Activated T-helper 17 cell treated with anti-CD3 and anti-CD28 coated beads, Interleukin-2, amount 50 U/mL, for 72 hours (primary cell): ENCODE measurements at regions not wholly inside any gene's neighbourhood (a gene's known extent, or its start where the extent isn't known, plus 50 kb on each side); places are given as distances from the start of the nearest gene placed in this dataset.

Source experiments
- ATAC-seq: fragments of 150-1000 bp; cut with Tn5 transposase; replicated peaks from 2 replicates; pipeline ENCODE4 v1.10.0; 2021; ENCODE audit warnings: mild to moderate bottlenecking, moderate library complexity
- H3K27ac Mint-ChIP-seq: one replicate; pipeline ENCODE4 v1.8.0; 2022; ENCODE audit warnings: mixed read lengths
- H3K27me3 Mint-ChIP-seq: one replicate; pipeline ENCODE4 v1.8.0; 2022; ENCODE audit warnings: mixed read lengths
- H3K36me3 Mint-ChIP-seq: one replicate; pipeline ENCODE4 v1.8.0; 2022; ENCODE audit warnings: low read depth, mild to moderate bottlenecking, mixed read lengths
- H3K4me1 Mint-ChIP-seq: one replicate; pipeline ENCODE4 v1.8.0; 2022; ENCODE audit warnings: mixed read lengths
- H3K4me3 Mint-ChIP-seq: one replicate; pipeline ENCODE4 v1.8.0; 2022; ENCODE audit warnings: mild to moderate bottlenecking, mixed read lengths
- H3K9me3 Mint-ChIP-seq: one replicate; pipeline ENCODE4 v1.8.0; 2022; ENCODE audit warnings: mixed read lengths

DNA sequence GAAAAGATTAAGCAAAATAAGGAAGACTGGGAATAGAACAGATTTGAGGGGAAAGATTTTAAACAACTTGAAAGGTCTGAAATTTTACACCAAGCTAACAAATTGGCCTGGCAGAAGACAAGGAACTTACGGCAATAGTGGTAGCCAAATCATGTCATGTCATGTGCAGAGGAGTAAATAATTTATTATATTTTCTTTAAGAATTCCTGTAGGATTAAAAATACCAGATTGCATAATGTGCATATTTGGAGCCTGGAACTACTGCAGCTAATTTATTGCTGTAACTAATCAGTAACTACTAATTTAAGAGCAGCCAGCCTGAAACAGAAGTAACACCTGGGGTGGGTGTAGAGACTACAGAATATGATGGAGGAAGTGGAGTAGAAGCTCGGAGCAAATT is 334.3 kb downstream of the TGFB2 start:
- no peaks in the 10 kb centered on the region for H3K4me1 Mint-ChIP-seq
- ATAC-seq, result no peak
- H3K36me3 Mint-ChIP-seq, result no peaks in the 10 kb centered on the region
- H3K9me3 Mint-ChIP-seq, result no peaks in the 10 kb centered on the region
- no peaks in the 10 kb centered on the region for H3K27me3 Mint-ChIP-seq
- H3K27ac Mint-ChIP-seq, result no peak overlapping the region
- no peak overlapping the region for H3K4me3 Mint-ChIP-seq

DNA sequence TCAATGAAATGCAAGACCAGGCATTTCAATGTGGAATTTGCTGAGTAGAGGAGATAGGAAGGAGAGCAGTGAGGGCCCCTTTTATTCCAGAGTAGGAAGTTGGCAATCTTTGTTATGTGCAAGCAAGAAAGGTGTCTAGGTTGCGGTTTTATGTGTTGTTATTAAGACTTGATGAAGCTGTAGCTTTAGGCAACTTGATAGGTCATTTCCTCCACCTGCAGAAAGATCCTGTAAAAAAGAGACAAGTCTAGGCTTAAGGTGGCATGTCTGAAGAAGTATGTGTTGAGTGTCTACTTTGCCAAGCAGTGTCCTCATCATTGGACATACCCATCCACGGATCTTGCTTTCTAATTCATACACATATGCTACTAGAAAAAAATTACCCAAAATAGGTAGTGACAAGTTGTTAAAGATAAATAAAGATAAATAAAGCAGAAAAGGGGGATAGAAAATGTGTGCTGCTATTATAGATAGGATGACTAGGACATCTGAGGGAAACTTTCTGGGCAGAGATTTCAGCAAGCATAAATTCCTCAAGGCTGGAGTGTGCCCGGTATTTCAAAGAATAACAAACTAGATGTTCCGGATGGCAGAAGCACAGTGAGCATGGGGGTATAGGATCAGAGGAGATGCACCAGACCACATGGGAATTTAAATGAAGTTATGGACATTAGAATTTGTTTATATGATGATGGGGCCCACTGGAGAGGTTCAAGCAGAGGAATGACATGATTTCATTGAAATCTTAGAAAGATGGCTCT is 335.0 kb downstream of the TGFB2 start:
- H3K9me3 Mint-ChIP-seq, result no peaks in the 10 kb centered on the region
- H3K4me3 Mint-ChIP-seq, result no peak overlapping the region
- no peak for ATAC-seq
- H3K36me3 Mint-ChIP-seq, result no peaks in the 10 kb centered on the region
- H3K27me3 Mint-ChIP-seq, result no peaks in the 10 kb centered on the region
- no peaks in the 10 kb centered on the region for H3K4me1 Mint-ChIP-seq
- H3K27ac Mint-ChIP-seq, result no peak overlapping the region

DNA sequence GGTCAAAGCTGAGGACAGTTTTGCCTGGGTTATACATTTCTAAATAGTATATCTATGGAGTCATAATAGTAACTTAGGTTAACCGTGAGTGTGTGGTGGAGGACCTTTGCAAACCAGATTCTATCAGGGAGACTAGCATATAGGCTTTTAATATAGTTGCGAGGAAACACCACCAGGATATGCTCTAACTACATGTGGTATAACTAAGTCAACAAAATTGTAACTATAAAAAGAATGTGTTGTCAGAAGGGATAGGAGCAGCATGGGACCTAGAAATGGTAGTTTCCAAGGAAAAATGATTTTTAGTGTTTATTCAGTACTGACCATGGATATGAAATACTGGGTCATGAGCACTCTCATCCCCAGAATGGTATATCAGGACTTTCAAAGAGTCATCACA is 338.1 kb downstream of the TGFB2 start:
- Mint-ChIP-seq H3K27me3 (no peaks in the 10 kb centered on the region), H3K4me1 (no peaks in the 10 kb centered on the region), H3K27ac (no peak overlapping the region), H3K36me3 (no peaks in the 10 kb centered on the region), H3K9me3 (no peaks in the 10 kb centered on the region), H3K4me3 (no peak overlapping the region)
- ATAC-seq, result no peak

DNA sequence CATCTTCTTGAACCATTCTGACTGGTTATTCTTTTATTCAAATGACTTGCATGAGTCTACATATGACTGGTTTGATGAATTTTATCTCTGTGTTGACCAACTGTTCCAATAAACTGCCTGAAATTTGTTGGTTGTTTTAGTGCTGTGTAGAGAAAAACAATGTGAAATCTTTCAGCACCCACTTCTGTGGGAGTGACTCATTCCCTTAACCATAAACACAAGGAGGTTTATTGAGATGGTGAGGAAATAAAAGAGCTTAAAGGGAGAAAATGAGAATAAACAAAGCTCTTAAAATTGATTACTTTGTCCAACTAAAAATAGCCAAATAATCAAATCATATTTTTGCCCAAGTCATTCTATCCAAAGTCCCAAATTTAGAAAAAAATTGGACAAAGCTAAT is 341.1 kb downstream of the TGFB2 start:
- Mint-ChIP-seq H3K4me1 (no peaks in the 10 kb centered on the region), H3K27ac (no peak overlapping the region), H3K36me3 (no peaks in the 10 kb centered on the region), H3K9me3 (no peaks in the 10 kb centered on the region), H3K4me3 (no peak overlapping the region), H3K27me3 (no peaks in the 10 kb centered on the region)
- no peak for ATAC-seq

DNA sequence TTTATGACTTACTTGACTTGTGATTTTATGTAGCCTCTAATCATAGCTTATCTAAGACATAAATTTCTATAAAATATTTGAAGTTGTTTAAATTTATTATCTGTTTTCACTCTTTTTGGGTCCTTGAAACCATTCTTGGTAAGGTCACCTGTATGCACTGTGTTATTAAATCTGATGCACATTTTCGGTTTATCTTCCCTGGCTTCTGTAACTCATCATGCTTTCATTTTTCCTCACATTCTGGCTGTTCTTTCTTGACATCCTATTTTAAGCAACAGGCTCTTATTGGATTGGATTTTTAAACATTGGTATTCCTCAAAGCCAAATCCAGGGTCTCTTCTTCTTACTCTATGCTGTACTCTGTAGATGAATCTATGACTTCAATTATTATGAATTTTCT is 341.6 kb downstream of the TGFB2 start:
- no peak for ATAC-seq

DNA sequence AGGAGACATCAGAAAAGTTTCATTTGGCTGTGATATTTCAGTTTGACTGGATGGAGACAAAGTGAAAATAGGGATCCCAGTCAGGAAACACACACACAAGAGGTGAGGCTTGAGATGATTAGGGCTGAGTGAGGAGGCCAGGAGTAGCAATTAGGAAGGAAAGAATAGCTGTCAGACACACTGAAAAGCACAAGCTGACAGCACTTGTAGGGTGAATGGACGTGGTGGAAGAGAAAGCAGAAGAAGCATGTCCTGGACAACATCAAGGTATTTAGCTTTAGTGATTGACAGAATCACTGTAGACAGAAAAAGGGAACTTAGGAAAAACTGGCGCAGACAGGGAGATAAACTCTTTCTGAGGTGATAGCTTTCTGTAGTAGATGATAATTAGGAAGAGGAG is 347.7 kb downstream of the TGFB2 start:
- no peaks in the 10 kb centered on the region for H3K9me3 Mint-ChIP-seq
- H3K4me3 Mint-ChIP-seq, result no peak overlapping the region
- H3K27me3 Mint-ChIP-seq, result no peaks in the 10 kb centered on the region
- no peaks in the 10 kb centered on the region for H3K36me3 Mint-ChIP-seq
- no peaks in the 10 kb centered on the region for H3K4me1 Mint-ChIP-seq
- no peak for ATAC-seq
- no peak overlapping the region for H3K27ac Mint-ChIP-seq

More for the DNA sequence above, 341.6 kb downstream of the TGFB2 start:
- Mint-ChIP-seq H3K4me3 (no peak overlapping the region), H3K27me3 (no peaks in the 10 kb centered on the region), H3K36me3 (no peaks in the 10 kb centered on the region), H3K9me3 (no peaks in the 10 kb centered on the region), H3K4me1 (no peaks in the 10 kb centered on the region), H3K27ac (no peak overlapping the region)

DNA sequence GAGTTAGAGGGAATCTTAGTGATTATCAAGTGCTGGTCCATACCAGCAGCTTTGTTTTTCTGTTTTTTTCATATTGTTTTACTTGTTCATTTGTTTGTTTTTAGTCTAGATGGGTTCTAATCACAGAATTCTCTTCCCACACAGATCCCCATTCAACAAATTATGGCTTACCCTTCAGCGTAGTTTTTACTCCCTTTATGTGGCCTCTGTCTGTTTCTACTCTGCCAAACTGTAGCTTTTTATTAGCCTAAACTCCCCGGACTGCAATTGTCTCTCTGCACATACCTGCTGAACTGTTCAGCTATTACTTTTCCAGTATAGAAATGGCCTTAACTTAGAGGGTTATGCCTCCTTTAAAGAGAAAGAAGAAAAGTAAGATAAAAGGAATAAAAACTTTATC is 348.5 kb downstream of the TGFB2 start:
- no peaks in the 10 kb centered on the region for H3K9me3 Mint-ChIP-seq
- no peaks in the 10 kb centered on the region for H3K36me3 Mint-ChIP-seq
- no peaks in the 10 kb centered on the region for H3K4me1 Mint-ChIP-seq
- no peak overlapping the region for H3K4me3 Mint-ChIP-seq
- no peak for ATAC-seq
- H3K27me3 Mint-ChIP-seq, result no peaks in the 10 kb centered on the region
- H3K27ac Mint-ChIP-seq, result no peak overlapping the region

DNA sequence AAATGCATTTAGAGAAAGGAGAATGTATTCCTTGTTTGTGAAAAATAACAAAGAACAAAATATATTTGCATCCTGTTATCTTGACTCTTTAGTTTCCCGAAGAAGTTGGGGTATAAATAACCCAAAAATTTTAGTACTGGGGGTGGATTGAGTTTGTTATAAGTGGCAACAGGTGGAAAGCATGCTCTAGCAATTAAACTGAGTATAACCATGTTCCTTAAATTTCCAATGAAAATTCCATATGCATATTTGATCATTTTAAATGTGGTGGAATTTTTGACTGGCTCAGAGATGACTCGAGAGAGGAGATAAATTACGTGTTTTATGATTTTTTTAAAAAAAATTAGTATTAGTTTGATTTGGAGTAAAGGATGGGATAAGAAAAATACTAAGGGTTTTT is 348.9 kb downstream of the TGFB2 start:
- Mint-ChIP-seq H3K27me3 (no peaks in the 10 kb centered on the region), H3K9me3 (no peaks in the 10 kb centered on the region), H3K4me1 (no peaks in the 10 kb centered on the region), H3K4me3 (no peak overlapping the region), H3K27ac (no peak overlapping the region), H3K36me3 (no peaks in the 10 kb centered on the region)
- ATAC-seq, result no peak

DNA sequence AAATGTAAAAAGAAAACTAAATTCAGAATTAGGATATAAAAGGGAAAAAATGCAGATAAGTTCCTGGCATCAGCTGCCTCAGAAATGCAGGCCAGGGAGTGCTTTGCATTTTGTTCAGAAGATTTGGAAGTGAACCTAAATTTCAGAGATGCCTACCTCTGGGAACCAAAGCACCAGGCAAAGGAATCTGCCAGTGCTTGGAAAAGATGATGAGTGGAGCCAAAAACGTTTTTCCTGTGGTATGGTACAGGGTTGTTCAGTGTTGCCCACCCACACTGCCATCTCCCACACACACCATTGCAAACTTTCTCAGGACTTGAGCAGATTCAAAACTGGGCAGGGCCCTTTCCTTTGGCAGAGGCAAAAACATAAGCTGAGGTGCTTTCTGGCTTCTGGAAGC is 349.5 kb downstream of the TGFB2 start:
- no peak overlapping the region for H3K4me3 Mint-ChIP-seq
- H3K27me3 Mint-ChIP-seq, result no peaks in the 10 kb centered on the region
- no peaks in the 10 kb centered on the region for H3K9me3 Mint-ChIP-seq
- no peak overlapping the region for H3K27ac Mint-ChIP-seq
- H3K36me3 Mint-ChIP-seq, result no peaks in the 10 kb centered on the region
- no peak for ATAC-seq
- H3K4me1 Mint-ChIP-seq, result no peaks in the 10 kb centered on the region

DNA sequence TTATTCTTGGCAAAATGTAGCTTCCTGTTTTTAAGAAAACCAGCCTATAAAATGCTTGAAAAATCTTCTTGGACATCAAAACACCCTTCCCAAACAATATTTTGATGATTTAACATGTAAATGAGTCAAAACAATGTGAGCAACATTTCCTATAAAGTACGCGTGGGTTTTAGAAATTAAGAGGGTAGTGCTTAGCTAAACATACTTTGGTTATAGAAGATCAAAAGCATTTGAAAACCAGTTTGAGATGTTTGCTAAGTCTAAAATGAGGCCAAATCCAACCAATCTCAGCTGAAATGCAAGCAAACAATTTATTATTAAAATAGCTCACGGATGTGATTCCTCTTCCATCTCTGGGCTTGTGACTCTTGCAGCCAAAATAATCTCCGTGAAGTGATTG is 350.4 kb downstream of the TGFB2 start:
- H3K4me3 Mint-ChIP-seq, result no peak overlapping the region
- H3K36me3 Mint-ChIP-seq, result no peaks in the 10 kb centered on the region
- no peak for ATAC-seq
- no peaks in the 10 kb centered on the region for H3K9me3 Mint-ChIP-seq
- H3K27ac Mint-ChIP-seq, result no peak overlapping the region
- no peaks in the 10 kb centered on the region for H3K27me3 Mint-ChIP-seq
- H3K4me1 Mint-ChIP-seq, result no peaks in the 10 kb centered on the region

DNA sequence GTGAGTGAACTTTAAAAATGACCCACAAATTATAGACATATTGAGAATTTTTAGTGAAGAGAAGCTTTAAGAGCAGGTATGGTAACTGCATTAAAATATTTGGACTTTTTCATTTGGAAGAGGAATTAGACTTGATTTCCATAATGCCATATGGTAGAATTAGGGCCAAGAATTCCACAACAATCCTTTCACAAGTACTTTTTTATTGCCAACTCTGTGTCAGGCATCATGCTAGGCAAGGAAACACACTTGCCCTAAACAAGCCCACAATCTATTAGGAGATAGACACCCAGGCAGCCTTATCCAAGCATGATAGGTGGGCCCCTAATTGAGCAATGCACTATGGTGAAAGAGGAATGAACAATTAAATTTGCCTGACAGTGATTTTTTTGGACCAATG is 353.0 kb downstream of the TGFB2 start:
- H3K4me3 Mint-ChIP-seq, result no peak overlapping the region
- H3K9me3 Mint-ChIP-seq, result peaks cover 4% of the 10 kb centered on the region
- no peak for ATAC-seq

DNA sequence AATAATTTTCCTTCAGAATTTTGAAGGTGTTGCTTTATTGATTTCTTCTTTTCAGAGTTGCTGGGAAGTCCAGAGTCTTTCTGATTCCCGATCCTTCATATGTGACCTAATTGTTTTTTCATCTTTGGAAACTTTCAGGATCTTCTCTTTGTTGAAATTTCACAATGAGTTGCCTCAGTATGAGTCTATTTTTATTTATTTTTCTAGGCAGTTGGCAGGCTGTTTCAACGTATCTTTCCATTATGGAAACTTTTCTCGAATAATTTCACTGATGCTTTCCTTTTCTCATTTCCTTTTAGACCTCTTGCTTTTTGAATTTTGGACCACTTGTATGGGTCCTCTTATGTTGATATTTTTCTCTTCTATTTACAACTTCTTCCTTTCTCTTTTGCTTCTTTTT is 354.3 kb downstream of the TGFB2 start:
- Mint-ChIP-seq H3K4me1 (no peaks in the 10 kb centered on the region), H3K4me3 (no peak overlapping the region), H3K36me3 (no peaks in the 10 kb centered on the region), H3K9me3 (peaks cover 5% of the 10 kb centered on the region), H3K27me3 (no peaks in the 10 kb centered on the region), H3K27ac (no peak overlapping the region)
- no peak for ATAC-seq

More for the DNA sequence above, 353.0 kb downstream of the TGFB2 start:
- Mint-ChIP-seq H3K27me3 (no peaks in the 10 kb centered on the region), H3K4me1 (no peaks in the 10 kb centered on the region), H3K36me3 (no peaks in the 10 kb centered on the region), H3K27ac (no peak overlapping the region)

DNA sequence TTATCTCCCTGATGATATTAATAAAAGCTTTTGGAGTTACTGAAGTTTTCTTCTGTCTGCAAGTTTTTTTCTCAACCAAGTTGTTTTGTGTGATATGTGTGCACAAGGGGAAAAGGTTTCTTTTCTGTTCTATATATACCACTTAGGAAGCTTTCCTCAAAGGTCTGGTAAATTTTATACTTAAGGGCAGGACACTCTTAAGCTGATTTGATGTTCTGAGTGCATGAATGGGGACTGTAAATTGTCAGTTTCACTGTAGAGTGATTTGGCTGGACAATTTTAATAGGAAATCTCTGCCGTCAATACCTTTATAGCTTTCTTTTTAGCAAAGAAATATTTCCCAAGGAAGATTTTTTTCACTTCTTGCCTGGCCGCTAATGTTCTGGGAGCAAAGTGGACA is 354.7 kb downstream of the TGFB2 start:
- Mint-ChIP-seq H3K9me3 (peaks cover 9% of the 10 kb centered on the region), H3K27ac (no peak overlapping the region), H3K36me3 (no peaks in the 10 kb centered on the region), H3K27me3 (no peaks in the 10 kb centered on the region), H3K4me3 (no peak overlapping the region), H3K4me1 (no peaks in the 10 kb centered on the region)
- no peak for ATAC-seq

DNA sequence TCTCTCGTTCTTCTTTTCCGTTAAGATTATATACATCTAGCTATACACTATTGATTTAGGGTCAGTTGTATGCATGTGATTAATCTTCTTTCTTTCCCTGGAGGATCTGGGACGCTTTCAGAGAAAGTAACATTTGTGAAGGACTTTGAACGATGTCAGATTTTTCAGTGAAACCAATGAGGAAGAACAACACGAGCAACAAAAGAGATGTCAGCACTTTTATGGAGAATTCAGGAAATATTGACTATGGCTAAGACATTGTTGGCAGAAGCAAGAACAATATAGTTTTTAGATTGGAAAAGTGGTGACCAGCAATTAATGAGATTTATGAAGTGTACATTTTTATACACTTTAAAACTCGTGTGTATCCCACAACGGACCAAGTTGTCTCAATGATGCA is 355.5 kb downstream of the TGFB2 start:
- Mint-ChIP-seq H3K9me3 (peaks cover 9% of the 10 kb centered on the region), H3K4me3 (no peak overlapping the region), H3K36me3 (no peaks in the 10 kb centered on the region), H3K27me3 (no peaks in the 10 kb centered on the region), H3K27ac (no peak overlapping the region), H3K4me1 (no peaks in the 10 kb centered on the region)
- ATAC-seq, result no peak

DNA sequence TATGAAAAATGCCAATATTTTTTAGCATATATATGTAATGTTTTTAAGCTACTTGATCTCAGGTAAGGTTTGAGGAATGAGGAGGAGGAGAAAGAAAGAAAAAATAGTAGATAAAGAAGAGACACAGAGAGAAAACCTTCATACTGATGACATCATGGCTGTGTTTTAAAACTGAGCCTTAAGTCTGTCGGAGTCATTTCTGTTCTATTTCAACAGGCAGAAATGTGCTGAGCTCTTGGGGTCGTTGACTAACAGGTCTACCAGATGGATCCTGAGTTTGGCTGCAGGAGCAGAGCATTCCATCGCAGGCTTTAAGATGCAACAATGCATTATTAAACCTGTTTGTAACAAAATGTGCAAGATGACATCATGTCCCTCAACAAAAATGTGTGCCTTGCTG is 356.0 kb downstream of the TGFB2 start:
- no peak for ATAC-seq
- Mint-ChIP-seq H3K4me1 (no peaks in the 10 kb centered on the region), H3K36me3 (no peaks in the 10 kb centered on the region), H3K27me3 (no peaks in the 10 kb centered on the region), H3K27ac (no peak overlapping the region), H3K9me3 (peaks cover 9% of the 10 kb centered on the region), H3K4me3 (no peak overlapping the region)

DNA sequence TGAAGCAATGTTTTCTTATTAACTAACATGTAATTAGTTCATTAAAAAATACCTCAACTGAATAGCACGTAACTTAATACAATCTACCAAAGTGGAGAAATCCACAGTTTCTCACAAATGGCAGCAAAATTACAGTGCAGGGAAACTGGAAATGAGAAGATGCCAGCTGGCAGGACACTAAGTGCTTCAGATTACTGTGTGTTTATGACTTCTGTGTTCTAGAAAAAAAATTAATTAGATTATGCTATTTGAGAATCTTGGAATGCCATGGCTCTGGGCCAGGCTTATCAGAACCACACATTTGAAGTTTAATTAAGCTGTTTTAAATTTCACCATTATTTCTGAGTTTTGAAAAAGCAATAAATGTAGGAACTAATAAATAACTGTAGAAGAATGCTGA is 357.6 kb downstream of the TGFB2 start:
- no peak overlapping the region for H3K27ac Mint-ChIP-seq
- H3K9me3 Mint-ChIP-seq, result peaks cover 9% of the 10 kb centered on the region
- no peak for ATAC-seq
- no peaks in the 10 kb centered on the region for H3K27me3 Mint-ChIP-seq
- H3K36me3 Mint-ChIP-seq, result no peaks in the 10 kb centered on the region
- H3K4me3 Mint-ChIP-seq, result no peak overlapping the region
- no peaks in the 10 kb centered on the region for H3K4me1 Mint-ChIP-seq
